ENCODE measurements at regions not wholly inside any gene's neighbourhood (a gene's known extent, or its start where the extent isn't known, plus 50 kb on each side); places are given as distances from the start of the nearest gene placed in this dataset.
"Not testable (repeated sequence)": the region's sequence is repeated elsewhere in the genome, so short reads cannot be mapped to it uniquely, and the experiment has no call there.

DNA sequence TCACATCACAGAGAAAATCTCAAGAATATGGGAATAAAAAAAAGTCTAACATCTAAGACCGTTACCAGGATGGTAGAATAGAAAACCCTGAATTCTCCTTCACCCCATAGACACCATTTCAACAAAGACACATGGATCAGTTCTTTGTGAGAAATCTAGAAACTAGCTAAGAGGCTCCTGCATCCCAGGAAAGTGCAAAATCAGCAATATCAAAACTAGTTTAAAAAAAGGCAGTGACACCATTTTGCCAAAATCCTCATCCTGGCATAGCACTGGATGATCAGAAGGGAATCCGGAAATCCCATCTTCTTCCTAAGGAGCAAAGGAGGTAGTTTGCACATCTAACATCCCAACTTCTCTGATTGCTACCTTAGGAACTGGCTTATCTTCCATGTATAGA is 88.9 kb upstream of the MAGEE2 start:
- DNase-seq = no peak

- no peak for DNase-seq
These were observed 98.4 kb upstream of the MAGEE2 start for GRCh38 chrX:75883446-75883845.

DNA sequence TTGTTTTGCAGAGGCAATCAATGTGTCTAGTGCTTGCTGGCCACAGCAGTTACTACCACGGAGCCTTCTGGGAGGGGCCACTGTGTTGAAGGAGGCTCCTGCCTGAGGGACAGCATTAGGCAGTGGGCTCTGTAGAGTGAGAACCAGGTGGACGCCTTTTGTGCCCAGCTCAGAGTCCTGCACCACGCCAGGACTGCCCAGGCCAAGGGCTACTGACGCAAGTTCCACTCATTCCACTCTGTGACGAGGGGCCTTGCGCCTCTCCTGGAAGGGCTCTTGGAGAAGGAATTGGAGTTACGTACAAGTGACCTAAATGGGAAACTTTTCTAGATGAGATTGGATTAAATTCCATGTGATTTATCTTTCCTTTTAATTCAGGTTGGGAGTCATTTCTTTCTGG is 102.8 kb upstream of the MAGEE2 start:
- no peak for DNase-seq

DNA sequence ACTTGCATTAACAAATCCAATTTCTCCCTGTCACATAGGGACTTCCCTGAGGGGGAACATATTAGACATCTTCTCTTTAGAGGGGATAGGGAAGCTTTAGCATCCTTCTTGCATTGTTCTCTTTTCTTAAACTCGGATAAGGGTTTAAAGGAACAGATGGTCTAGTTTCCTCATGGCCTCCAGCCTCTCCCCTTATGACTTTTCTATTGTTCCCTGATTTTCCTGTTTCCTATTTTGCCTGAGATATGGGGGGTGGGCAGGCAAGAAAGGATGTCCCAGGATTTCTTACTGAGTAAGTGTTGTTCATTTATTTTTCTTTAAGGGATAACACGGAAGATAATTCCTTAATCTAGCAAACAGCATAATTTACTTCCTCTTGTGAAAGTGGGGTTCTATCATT is 107.7 kb upstream of the MAGEE2 start:
- DNase-seq = no peak

- no peak for DNase-seq
These were observed 108.2 kb upstream of the MAGEE2 start for GRCh38 chrX:75893281-75893680.

- no peak for DNase-seq
These were observed 126.7 kb upstream of the MAGEE2 start for GRCh38 chrX:75911716-75912115.

DNA sequence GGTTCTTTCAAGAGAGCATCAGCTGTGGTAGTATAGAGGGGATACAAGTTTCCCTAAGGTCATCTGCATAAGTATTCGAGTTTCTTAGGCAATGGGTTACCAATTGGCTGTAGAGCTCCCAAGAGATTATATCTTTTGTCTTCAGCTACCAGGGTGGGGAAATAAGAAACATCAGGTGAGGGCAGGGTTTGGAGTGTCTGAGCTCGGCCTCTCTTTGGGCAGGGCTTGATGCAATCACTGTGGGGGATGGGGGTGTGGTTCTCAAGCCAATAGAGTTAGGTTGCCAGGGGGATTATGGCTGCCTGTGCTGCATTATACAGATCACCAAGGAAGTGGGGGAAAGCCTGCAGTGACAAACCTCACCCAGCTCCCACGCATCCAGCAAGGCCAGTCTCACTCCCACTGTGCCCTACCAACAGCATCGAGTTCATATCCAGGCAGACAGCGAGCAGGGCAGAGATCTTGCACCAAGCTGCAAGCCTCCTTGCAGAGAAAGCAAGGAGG is 172.1 kb upstream of the MAGEE2 start:
- no peak for DNase-seq

DNA sequence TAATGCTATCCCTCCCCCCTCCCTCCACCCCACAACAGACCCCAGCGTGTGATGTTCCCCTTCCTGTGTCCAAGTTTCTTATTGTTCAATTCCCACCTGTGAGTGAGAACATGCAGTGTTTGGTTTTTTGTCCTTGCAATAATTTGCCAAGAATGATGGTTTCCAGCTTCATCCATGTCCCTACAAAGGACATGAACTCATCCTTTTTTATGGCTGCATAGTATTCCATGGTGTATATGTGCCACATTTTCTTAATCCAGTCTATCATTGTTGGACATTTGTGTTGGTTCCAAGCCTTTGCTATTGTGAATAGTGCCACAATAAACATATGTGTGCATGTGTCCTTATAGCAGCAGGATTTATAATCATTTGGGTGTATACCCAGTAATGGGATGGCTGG is 176.3 kb upstream of the MAGEE2 start:
- not testable (repeated sequence) for DNase-seq

DNA sequence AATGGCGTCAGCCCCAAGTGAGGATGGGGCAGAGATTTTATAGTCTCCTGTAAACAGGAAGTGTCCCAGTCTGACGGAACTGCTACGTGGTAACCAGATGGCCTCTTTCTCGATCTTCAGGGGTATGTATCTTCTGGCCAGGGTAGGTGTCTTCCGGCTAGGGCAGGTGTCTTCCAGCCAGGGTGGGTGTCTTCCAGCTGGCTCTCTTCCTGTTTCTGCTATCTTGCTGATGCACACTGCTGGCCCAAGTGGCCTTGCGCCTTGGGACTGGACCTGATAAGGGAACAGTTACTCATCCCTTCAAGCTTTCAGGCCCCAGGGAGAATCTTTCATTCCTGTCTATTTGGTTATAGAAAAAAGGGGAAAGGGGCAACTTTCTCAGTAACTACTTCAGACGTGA is 178.7 kb upstream of the MAGEE2 start:
- DNase-seq = no peak

DNA sequence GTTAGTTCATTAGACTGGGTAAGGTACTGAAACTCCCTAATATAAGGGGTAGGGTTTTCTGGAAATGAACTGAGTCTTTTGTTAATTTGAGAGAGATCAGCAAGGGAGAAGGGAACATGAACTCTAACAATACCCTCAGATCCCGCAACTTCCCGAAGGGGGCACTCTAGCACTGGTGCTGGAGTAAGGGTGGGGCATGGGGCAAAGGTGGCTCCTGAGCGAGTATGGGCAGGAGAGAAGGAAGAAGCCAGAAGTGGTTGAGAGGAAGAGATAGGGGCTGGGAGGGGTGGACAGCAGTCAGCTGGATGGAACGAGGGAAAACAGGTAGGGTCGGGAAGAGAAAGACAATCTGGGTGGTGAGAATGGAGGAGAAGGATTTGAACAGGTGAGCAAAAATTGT is 183.2 kb upstream of the MAGEE2 start:
- DNase-seq = peak in 1 of 2 donors; percentile 1

DNA sequence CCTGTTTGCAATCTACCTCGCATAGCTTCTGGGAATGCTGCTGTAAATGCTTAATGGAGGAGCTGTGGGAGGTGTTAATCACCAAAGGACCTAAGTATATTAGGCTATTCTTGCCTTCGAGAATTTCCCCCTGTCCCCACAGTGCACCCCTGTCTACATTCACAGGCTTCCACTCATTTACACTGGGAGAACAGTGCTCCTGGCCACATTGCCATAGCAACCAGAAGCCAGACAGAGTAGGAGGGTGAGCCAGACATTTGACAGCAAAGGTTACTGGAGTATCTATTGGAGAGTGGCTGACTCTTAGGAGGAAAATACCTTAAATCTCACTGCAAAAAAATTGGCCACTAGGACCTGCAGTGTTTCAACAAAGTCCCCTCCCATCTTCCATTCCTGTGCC is 185.9 kb upstream of the PBDC1 start:
- no peak for DNase-seq

GRCh38 chrX:75989806-75990590 is 182.9 kb upstream of the PBDC1 start:
- DNase-seq = no peak

DNA sequence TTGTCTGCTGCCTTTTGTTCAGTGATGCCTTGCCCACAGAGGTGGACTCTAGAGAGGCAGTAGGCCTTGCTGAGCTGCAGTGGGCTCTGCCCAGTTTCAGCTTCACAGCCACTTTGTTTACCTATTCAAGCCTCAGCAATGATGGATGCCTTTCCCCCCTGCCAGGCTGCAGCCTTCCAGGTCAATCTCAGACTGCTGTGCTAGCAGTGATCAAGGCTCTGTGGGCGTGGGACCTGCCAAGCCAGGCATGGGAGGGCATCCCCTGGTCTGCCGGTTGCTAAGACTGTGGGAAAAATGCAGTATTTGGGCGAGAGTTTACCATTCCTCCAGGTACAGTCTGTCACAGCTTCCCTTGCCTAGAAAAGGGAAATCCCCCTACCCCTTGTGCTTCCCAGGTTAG is 175.2 kb upstream of the PBDC1 start:
- no peak for DNase-seq

DNA sequence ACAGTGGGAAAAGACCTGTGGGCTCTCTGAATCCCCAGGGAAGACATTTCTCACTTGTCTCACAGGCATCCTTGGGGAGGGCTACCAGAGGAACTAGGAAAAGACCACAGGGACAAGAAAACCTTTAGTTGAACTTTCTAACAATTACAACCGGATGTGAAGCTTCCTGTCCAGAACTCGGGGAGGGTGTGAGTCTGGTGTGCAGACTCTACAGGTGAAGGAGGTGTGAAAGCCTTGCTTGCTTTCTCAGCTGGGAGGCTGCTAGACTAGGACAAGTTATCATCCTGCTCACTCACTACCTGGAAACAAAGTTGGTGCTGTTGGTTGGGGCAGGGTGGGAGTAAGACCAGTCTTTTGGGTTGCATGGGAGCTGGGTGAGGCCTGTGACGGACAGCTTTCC is 158.5 kb upstream of the PBDC1 start:
- no peak for DNase-seq

GRCh38 chrX:76026292-76026691 is 146.6 kb upstream of the PBDC1 start:
- DNase-seq = no peak

- no peak for DNase-seq
These were observed 146.1 kb upstream of the PBDC1 start for GRCh38 chrX:76026751-76027150.

GRCh38 chrX:76029385-76029784 is 143.5 kb upstream of the PBDC1 start:
- no peak for DNase-seq

GRCh38 chrX:76064825-76065224 is 108.0 kb upstream of the PBDC1 start:
- no peak for DNase-seq

GRCh38 chrX:76076124-76076523 is 96.7 kb upstream of the PBDC1 start:
- no peak for DNase-seq

- DNase-seq = no peak
These were observed 63.2 kb upstream of the PBDC1 start for GRCh38 chrX:76109654-76110053.
